Astrocyte (in vitro differentiated cells and primary cell): ENCODE measurements at regions not wholly inside any gene's neighbourhood (a gene's known extent, or its start where the extent isn't known, plus 50 kb on each side); places are given as distances from the start of the nearest gene placed in this dataset.

Source experiments
- EZH2 ChIP-seq: IDR thresholded peaks from 2 replicates; pipeline ENCODE4 v1.6.1; 2012; ENCODE audit warnings: mild to moderate bottlenecking, low read length, inconsistent platforms; ENCODE audit not compliant: insufficient read depth
- TF ChIP-seq, protein P1 (sequence below): IDR thresholded peaks from 2 replicates; pipeline ENCODE4 v1.5.1; 2011; ENCODE audit warnings: low read depth, mild to moderate bottlenecking, inconsistent platforms, low read length, moderate library complexity; ENCODE audit not compliant: insufficient read depth

DNA sequence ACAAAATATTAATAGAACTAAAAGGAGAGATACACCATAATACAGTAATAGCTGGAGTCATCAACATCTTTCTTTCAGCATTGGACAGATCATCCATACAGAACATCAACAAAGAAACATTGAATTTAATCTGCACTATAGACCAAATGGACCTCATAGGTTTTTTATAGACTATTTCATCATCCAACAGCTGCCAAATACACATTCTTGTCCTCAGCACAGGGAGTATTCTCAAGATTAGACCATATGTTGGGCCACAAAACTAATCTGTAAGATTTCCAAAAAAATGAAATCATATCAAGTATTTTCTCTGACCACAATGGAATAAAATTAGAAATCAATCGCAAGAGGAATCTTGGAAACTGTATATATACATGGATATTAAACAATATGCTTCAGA, 86.9 kb downstream of the FSCB start:
- TF ChIP-seq, protein P1, sequence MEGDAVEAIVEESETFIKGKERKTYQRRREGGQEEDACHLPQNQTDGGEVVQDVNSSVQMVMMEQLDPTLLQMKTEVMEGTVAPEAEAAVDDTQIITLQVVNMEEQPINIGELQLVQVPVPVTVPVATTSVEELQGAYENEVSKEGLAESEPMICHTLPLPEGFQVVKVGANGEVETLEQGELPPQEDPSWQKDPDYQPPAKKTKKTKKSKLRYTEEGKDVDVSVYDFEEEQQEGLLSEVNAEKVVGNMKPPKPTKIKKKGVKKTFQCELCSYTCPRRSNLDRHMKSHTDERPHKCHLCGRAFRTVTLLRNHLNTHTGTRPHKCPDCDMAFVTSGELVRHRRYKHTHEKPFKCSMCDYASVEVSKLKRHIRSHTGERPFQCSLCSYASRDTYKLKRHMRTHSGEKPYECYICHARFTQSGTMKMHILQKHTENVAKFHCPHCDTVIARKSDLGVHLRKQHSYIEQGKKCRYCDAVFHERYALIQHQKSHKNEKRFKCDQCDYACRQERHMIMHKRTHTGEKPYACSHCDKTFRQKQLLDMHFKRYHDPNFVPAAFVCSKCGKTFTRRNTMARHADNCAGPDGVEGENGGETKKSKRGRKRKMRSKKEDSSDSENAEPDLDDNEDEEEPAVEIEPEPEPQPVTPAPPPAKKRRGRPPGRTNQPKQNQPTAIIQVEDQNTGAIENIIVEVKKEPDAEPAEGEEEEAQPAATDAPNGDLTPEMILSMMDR = no peak
- TF ChIP-seq EZH2 = no peak
